ENCODE measurements at regions not wholly inside any gene's neighbourhood (a gene's known extent, or its start where the extent isn't known, plus 50 kb on each side); places are given as distances from the start of the nearest gene placed in this dataset.

GRCh38 chr11:135062994-135063393, 651.0 kb upstream of the B3GAT1 start:
- TF ChIP-seq ZNF114 (tag by site-specific recombination; IDR thresholded peaks at IDR 0.05) (no peak), SP7 (tag by site-specific recombination; IDR thresholded peaks at IDR 0.05) (no peak), SP2 (tag by site-specific recombination; IDR thresholded peaks at IDR 0.05) (no peak), ZXDB (tag by site-specific recombination; IDR thresholded peaks at IDR 0.05) (no peak), CTCF (tag by site-specific recombination; IDR thresholded peaks at IDR 0.05) (no peak), ZNF16 (tag by site-specific recombination; IDR thresholded peaks at IDR 0.05; ENCODE audit: low read depth) (no peak), ZNF174 (tag by site-specific recombination; IDR thresholded peaks at IDR 0.05) (no peak), ZNF148 (tag by site-specific recombination; IDR thresholded peaks at IDR 0.05; ENCODE audit: borderline replicate concordance) (no peak), KLF16 (tag by site-specific recombination; IDR thresholded peaks at IDR 0.05) (no peak)

Measured in HEK293 (cell line).